Lower leg skin (tissue), 4 donors: ENCODE measurements at regions not wholly inside any gene's neighbourhood (a gene's known extent, or its start where the extent isn't known, plus 50 kb on each side); places are given as distances from the start of the nearest gene placed in this dataset.

ENCODE experiments used
- DNase-seq, 2 donors: peaks; one replicate each; pipeline ENCODE4 v3.0.0-alpha.2; 2019; ENCODE audit warnings: low spot score in 2 of 2
- H3K4me3 ChIP-seq: fragments of 200-600 bp; sonication (generic); 2 replicates; pipeline ENCODE4 v1.5.1; 2017; ENCODE audit warnings: mild to moderate bottlenecking, low read depth; ENCODE audit not compliant: poor library complexity, severe bottlenecking
- CTCF ChIP-seq, 3 donors: fragments of 450-650 bp; IDR thresholded peaks; one replicate each; pipeline ENCODE4 v1.5.1; 2016; ENCODE audit warnings: antibody characterized with exemption in 3 of 3, mild to moderate bottlenecking in 3 of 3, moderate library complexity in 2 of 3
- POLR2A ChIP-seq, 2 donors: fragments of 450-650 bp; IDR thresholded peaks; one replicate each; pipeline ENCODE4 v1.6.1; 2016 to 2017; ENCODE audit warnings: antibody characterized with exemption in 2 of 2, mild to moderate bottlenecking in 1 of 2, moderate library complexity in 1 of 2
- WGBS, 2 donors: methylation state at CpG; one replicate each; pipeline ENCODE4 v1.1.5; 2018; 5-methylcytosine and 5-hydroxymethylcytosine counted together
- intact Hi-C: fragments of 100-400 bp; cut with DNase I; formaldehyde crosslinking; loops from one replicate; pipeline ENCODE4 v1.15.0; 2023; ENCODE audit warnings: low total_unique reads

GRCh38 chr2:80869858-80870438 is 565.4 kb upstream of the LRRTM1 start:
- no peak for TF ChIP-seq POLR2A (IDR thresholded peaks at IDR 0.05)
- WGBS, 2 donors = 79 to 81% methylated on average over 7 of the region's 7 CpGs
- DNase-seq = no peak
- no peak overlapping the region for H3K4me3 ChIP-seq
- intact Hi-C loops = no loop called here

- intact Hi-C loops = no loop called here
- no peak overlapping the region for H3K4me3 ChIP-seq
- WGBS, 2 donors = 67 to 85% methylated on average over 4 of the region's 4 CpGs
- TF ChIP-seq CTCF (IDR thresholded peaks at IDR 0.05) = no peak
- no peak for TF ChIP-seq POLR2A (IDR thresholded peaks at IDR 0.05)
- no peak for DNase-seq
Observed at GRCh38 chr2:80863147-80863714, 558.7 kb upstream of the LRRTM1 start.

GRCh38 chr2:80858965-80859364 is 554.4 kb upstream of the LRRTM1 start:
- no peak for TF ChIP-seq POLR2A (IDR thresholded peaks at IDR 0.05)
- no peak for TF ChIP-seq CTCF (IDR thresholded peaks at IDR 0.05)
- H3K4me3 ChIP-seq = no peak overlapping the region
- 31 to 38% methylated on average over 1 of the region's 1 CpG for WGBS, 2 donors
- DNase-seq = no peak
- intact Hi-C loops = no loop called here

- no peak for DNase-seq
- H3K4me3 ChIP-seq = no peak overlapping the region
- TF ChIP-seq POLR2A (IDR thresholded peaks at IDR 0.05) (no peak), CTCF (IDR thresholded peaks at IDR 0.05) (no peak)
- intact Hi-C loops = no loop called here
Observed at GRCh38 chr2:80856227-80856626, 551.7 kb upstream of the LRRTM1 start.

GRCh38 chr2:80854831-80855230 is 550.3 kb upstream of the LRRTM1 start:
- no peak for DNase-seq
- intact Hi-C loops = no loop called here
- H3K4me3 ChIP-seq = no peak overlapping the region
- TF ChIP-seq CTCF (IDR thresholded peaks at IDR 0.05) (no peak), POLR2A (IDR thresholded peaks at IDR 0.05) (no peak)
- 66% methylated on average over 1 of the region's 1 CpG for WGBS, 2 donors

- no peak overlapping the region for H3K4me3 ChIP-seq
- TF ChIP-seq CTCF (IDR thresholded peaks at IDR 0.05) (no peak), POLR2A (IDR thresholded peaks at IDR 0.05) (no peak)
- intact Hi-C loops = no loop called here
- DNase-seq = no peak
- 33 to 35% methylated on average over 2 of the region's 2 CpGs for WGBS, 2 donors
Observed at GRCh38 chr2:80852808-80853139, 548.2 kb upstream of the LRRTM1 start.
